ENCODE measurements at regions not wholly inside any gene's neighbourhood (a gene's known extent, or its start where the extent isn't known, plus 50 kb on each side); places are given as distances from the start of the nearest gene placed in this dataset.

- DNase-seq (ENCODE audit: low read depth), result no peak
- in situ Hi-C loops (cut with HindIII; ENCODE audit: low sequenced_read_pairs), result no loop called here
- no peak overlapping the region for H3K4me3 ChIP-seq (ENCODE audit: low read depth, low read length)
- TF ChIP-seq, protein P1, sequence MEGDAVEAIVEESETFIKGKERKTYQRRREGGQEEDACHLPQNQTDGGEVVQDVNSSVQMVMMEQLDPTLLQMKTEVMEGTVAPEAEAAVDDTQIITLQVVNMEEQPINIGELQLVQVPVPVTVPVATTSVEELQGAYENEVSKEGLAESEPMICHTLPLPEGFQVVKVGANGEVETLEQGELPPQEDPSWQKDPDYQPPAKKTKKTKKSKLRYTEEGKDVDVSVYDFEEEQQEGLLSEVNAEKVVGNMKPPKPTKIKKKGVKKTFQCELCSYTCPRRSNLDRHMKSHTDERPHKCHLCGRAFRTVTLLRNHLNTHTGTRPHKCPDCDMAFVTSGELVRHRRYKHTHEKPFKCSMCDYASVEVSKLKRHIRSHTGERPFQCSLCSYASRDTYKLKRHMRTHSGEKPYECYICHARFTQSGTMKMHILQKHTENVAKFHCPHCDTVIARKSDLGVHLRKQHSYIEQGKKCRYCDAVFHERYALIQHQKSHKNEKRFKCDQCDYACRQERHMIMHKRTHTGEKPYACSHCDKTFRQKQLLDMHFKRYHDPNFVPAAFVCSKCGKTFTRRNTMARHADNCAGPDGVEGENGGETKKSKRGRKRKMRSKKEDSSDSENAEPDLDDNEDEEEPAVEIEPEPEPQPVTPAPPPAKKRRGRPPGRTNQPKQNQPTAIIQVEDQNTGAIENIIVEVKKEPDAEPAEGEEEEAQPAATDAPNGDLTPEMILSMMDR (IDR thresholded peaks at IDR 0.05; ENCODE audit: low read depth, low read length, missing control alignments), result no peak
These were observed 49.7 kb upstream of the LMO4 start for GRCh38 chr1:87278825-87279535.

Data from astrocyte of the cerebellum (primary cell).